Transverse colon (tissue), 4 donors: ENCODE measurements at regions not wholly inside any gene's neighbourhood (a gene's known extent, or its start where the extent isn't known, plus 50 kb on each side); places are given as distances from the start of the nearest gene placed in this dataset.

ENCODE experiments used
- DNase-seq: peaks from one replicate; pipeline ENCODE4 v3.0.0-alpha.2; 2019
- H3K27ac ChIP-seq, 4 donors: fragments of 200-600 bp; sonication (generic); 2 replicates each; pipeline ENCODE4 v1.5.1; 2016 to 2018; ENCODE audit warnings: inconsistent platforms in 4 of 4
- H3K27me3 ChIP-seq: fragments of 200-600 bp; sonication (generic); 2 replicates; pipeline ENCODE4 v1.5.1; 2017; ENCODE audit warnings: inconsistent platforms
- H3K36me3 ChIP-seq, 4 donors: fragments of 200-600 bp; sonication (generic); 2 replicates each; pipeline ENCODE4 v1.5.1; 2017 to 2019; ENCODE audit warnings: inconsistent platforms in 4 of 4
- H3K4me1 ChIP-seq, 4 donors: fragments of 200-600 bp; sonication (generic); 2 replicates each; pipeline ENCODE4 v1.5.1; 2017 to 2020; ENCODE audit warnings: inconsistent platforms in 4 of 4
- H3K4me3 ChIP-seq, 4 donors: fragments of 200-600 bp; sonication (generic); 1 replicate in 1 of 4; 2 replicates in 3 of 4; pipeline versions ENCODE4 v1.5.1 to v1.6.1; 2017 to 2019; ENCODE audit warnings: inconsistent platforms in 4 of 4
- H3K9me3 ChIP-seq, 2 donors: fragments of 200-600 bp; sonication (generic); 2 replicates each; pipeline ENCODE4 v1.5.1; 2017 to 2019; ENCODE audit warnings: inconsistent platforms in 2 of 2
- CTCF ChIP-seq, 5 experiments: fragments of 200-600 bp in 3 of 5; fragments of 450-650 bp in 2 of 5; sonication (generic) in 3 of 5; IDR thresholded peaks; 1 replicate in 2 of 5; 2 replicates in 3 of 5; pipeline ENCODE4 v1.5.1; 2016 to 2017; ENCODE audit warnings: antibody characterized with exemption in 5 of 5, inconsistent platforms in 3 of 5, mild to moderate bottlenecking in 2 of 5, moderate library complexity in 1 of 5
- EP300 ChIP-seq: sonication (generic); formaldehyde crosslinking; IDR thresholded peaks from one replicate; pipeline ENCODE4 v1.6.1; 2017; ENCODE audit warnings: antibody characterized with exemption, low read depth
- POLR2A ChIP-seq: fragments of 450-650 bp; IDR thresholded peaks from one replicate; pipeline ENCODE4 v1.6.1; 2016; ENCODE audit warnings: antibody characterized with exemption, mild to moderate bottlenecking, moderate library complexity
- POLR2AphosphoS5 ChIP-seq, 3 donors: sonication (generic); formaldehyde crosslinking; IDR thresholded peaks; one replicate each; pipeline ENCODE4 v1.6.1; 2016; ENCODE audit warnings: antibody characterized with exemption in 3 of 3
- WGBS, 2 donors: methylation state at CpG; one replicate each; pipeline ENCODE4 v1.1.5; 2018; ENCODE audit warnings: low coverage in 1 of 2; 5-methylcytosine and 5-hydroxymethylcytosine counted together
- in situ Hi-C, 4 donors: fragments of 200-750 bp; cut with MboI; loops; one replicate each; pipeline versions ENCODE4 v1.15.0 to v1.15.1; 2017; ENCODE audit warnings: low sequenced_read_pairs in 3 of 4, low pct_ligation_motif_present in 1 of 4, low pct_unique_long_range_greater_than_20kb in 1 of 4
- intact Hi-C: fragments of 100-400 bp; cut with DNase I; formaldehyde crosslinking; loops from one replicate; pipeline ENCODE4 v1.15.1; 2023; ENCODE audit warnings: low total_unique reads

DNA sequence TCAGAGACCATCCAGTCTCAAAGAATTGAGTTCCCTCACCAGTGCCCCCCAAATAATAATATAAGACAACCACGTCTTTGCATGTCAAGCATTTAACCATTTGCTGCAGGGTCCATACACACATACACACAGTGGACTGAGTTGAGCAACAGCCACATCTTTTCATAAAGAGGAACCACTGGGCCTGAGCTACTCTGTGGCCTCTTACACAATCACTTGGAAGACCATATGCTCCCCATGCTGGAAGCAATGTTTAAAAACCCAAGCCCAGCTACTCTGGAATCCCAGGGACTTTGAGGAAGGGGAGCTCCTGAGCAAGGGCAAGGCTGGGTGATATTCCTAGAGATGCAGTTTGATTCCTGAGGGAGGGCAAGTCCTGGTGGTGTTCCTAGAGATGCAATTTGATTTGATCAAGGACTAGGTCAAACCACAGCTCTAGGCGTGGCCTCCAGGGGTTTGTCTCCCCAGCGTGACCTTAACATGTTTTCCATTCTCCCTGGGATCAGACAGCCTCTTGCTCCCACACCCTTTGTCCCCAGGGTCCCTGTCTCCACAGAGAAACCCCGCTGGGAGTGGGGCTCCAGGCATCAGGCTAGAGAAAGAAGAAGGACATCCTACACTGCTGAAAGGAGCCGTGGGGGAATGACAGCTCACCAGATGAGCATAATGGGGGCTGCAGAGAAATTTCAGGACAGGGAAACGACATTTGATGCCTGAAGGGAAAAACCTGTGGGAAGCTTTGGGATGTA lies 376.2 kb upstream of the MGMT start:
- H3K27ac ChIP-seq: no peak overlapping the region
- no peaks in the 10 kb centered on the region for H3K9me3 ChIP-seq
- 52 to 69% methylated on average over 2 to 6 of the region's 6 CpGs for WGBS, 2 donors
- TF ChIP-seq EP300 (no peak), POLR2A (no peak), POLR2AphosphoS5 (IDR thresholded peaks at IDR 0.05) (no peak), CTCF (IDR thresholded peaks at IDR 0.05) (no peak)
- no peak for DNase-seq
- no peaks in the 10 kb centered on the region for H3K4me1 ChIP-seq
- H3K4me3 ChIP-seq: no peak overlapping the region
- in situ Hi-C loops: no loop called here
- H3K27me3 ChIP-seq: no peaks in the 10 kb centered on the region
- intact Hi-C loops: no loop called here
- no peaks in the 10 kb centered on the region for H3K36me3 ChIP-seq

DNA sequence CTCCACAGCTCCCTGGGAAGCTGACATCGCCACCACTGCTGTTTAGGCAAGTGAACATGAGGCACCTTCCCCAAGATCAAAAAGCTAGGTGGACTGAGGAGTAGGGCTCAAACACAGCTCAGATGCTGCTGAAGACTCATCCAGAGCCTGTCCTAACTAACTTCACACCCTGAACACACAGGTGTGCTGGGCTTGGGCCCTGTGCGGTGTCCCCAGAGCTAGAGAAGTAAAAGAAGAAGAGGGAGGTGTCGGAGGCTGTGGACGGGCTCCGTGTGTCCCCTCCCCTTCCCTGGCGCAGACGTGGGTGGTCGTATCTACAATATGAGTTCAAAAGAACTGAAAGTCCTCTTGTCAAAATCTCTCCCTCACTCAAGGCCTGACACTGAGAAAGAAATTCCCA lies 373.4 kb upstream of the MGMT start:
- Histone ChIP-seq H3K4me3 (no peak overlapping the region), H3K27ac (no peak overlapping the region), H3K9me3 (no peaks in the 10 kb centered on the region), H3K4me1 (no peaks in the 10 kb centered on the region), H3K27me3 (no peaks in the 10 kb centered on the region), H3K36me3 (no peaks in the 10 kb centered on the region)
- no peak for DNase-seq
- TF ChIP-seq CTCF (IDR thresholded peaks at IDR 0.05) (no peak), POLR2AphosphoS5 (IDR thresholded peaks at IDR 0.05) (no peak), EP300 (no peak), POLR2A (no peak)
- 88% methylated on average over 8 of the region's 8 CpGs; no CpG with 5 or more reads in 1 of the 2 donors for WGBS, 2 donors
- in situ Hi-C loops: no loop called here
- intact Hi-C loops: no loop called here

GRCh38 chr10:129094233-129094632 lies 372.8 kb upstream of the MGMT start:
- intact Hi-C loops: no loop called here
- no peaks in the 10 kb centered on the region for H3K9me3 ChIP-seq
- DNase-seq: no peak
- H3K27me3 ChIP-seq: no peaks in the 10 kb centered on the region
- no peaks in the 10 kb centered on the region for H3K4me1 ChIP-seq
- H3K36me3 ChIP-seq: no peaks in the 10 kb centered on the region
- in situ Hi-C loops: no loop called here
- TF ChIP-seq POLR2AphosphoS5 (IDR thresholded peaks at IDR 0.05) (no peak), POLR2A (no peak), EP300 (no peak), CTCF (IDR thresholded peaks at IDR 0.05) (no peak)
- 83 to 87% methylated on average over 5 to 6 of the region's 6 CpGs for WGBS, 2 donors
- H3K27ac ChIP-seq: no peak overlapping the region
- H3K4me3 ChIP-seq: no peak overlapping the region

- no peak for TF ChIP-seq POLR2AphosphoS5 (IDR thresholded peaks at IDR 0.05)
- TF ChIP-seq CTCF (IDR thresholded peaks at IDR 0.05): no peak
- TF ChIP-seq EP300: no peak
- TF ChIP-seq POLR2A: no peak
- no peaks in the 10 kb centered on the region for H3K27me3 ChIP-seq
- no peak for DNase-seq
- H3K27ac ChIP-seq: no peak overlapping the region
- intact Hi-C loops: no loop called here
- no peaks in the 10 kb centered on the region for H3K9me3 ChIP-seq
- H3K4me3 ChIP-seq: no peak overlapping the region
- 78% methylated on average over 2 of the region's 2 CpGs; no CpG with 5 or more reads in 1 of the 2 donors for WGBS, 2 donors
- no peaks in the 10 kb centered on the region for H3K36me3 ChIP-seq
- in situ Hi-C loops: no loop called here
- H3K4me1 ChIP-seq: no peaks in the 10 kb centered on the region
Measured at GRCh38 chr10:129094861-129095260, 372.2 kb upstream of the MGMT start.
